ENCODE measurements at regions not wholly inside any gene's neighbourhood (a gene's known extent, or its start where the extent isn't known, plus 50 kb on each side); places are given as distances from the start of the nearest gene placed in this dataset.

GRCh38 chr5:82745016-82745415 lies 332.2 kb downstream of the TMEM167A start:
- H3K9me3 ChIP-seq (ENCODE audit: control insufficient read depth, insufficient read depth, low read depth, low read length) = no peaks in the 10 kb centered on the region
- no TSS peak for BruUV-seq (replicated peaks)
- H3K4me1 ChIP-seq (ENCODE audit: control insufficient read depth, insufficient read depth, low read length) = no peaks in the 10 kb centered on the region
- intact Hi-C loops (cut with micrococcal nuclease; ENCODE audit: unreplicated experiment) = no loop called here
- no peaks in the 10 kb centered on the region for H3K27me3 ChIP-seq (ENCODE audit: control insufficient read depth, insufficient read depth, low read length)
- CTCF ChIA-PET = no interaction called here
- H3K27ac ChIP-seq (ENCODE audit: low read length) = no peak overlapping the region
- POLR2A ChIA-PET = no interaction called here
- no peaks in the 10 kb centered on the region for H3K36me3 ChIP-seq (ENCODE audit: control insufficient read depth, insufficient read depth, low read length)
- in situ Hi-C loops (cut with HindIII; ENCODE audit: low pct_unique_long_range_greater_than_20kb, low sequenced_read_pairs) = no loop called here
- DNase-seq (ENCODE audit: low read depth, low spot score) (no peak), ATAC-seq (no peak)
- H3K4me3 ChIP-seq (ENCODE audit: low read depth in 2 of 2, low read length in 2 of 2) = no peak overlapping the region
- TF ChIP-seq TCF7L2 (IDR thresholded peaks at IDR 0.05; ENCODE audit: low read depth, low read length) = no peak
- TF ChIP-seq REST (IDR thresholded peaks at IDR 0.05; ENCODE audit: insufficient read depth in 1 of 2, low read depth in 2 of 2, low read length in 1 of 2) = no peak
- no peak for TF ChIP-seq SIN3A (IDR thresholded peaks at IDR 0.05; ENCODE audit: borderline replicate concordance, insufficient read depth, low read depth, low read length)
- TF ChIP-seq CTCF (IDR thresholded peaks at IDR 0.05) = no peak
- TF ChIP-seq POLR2AphosphoS5 (IDR thresholded peaks at IDR 0.05; ENCODE audit: low read depth, low read length) = no peak

GRCh38 chr5:82738681-82739269 lies 338.4 kb downstream of the TMEM167A start:
- CTCF ChIA-PET = no interaction called here
- in situ Hi-C loops (cut with HindIII; ENCODE audit: low pct_unique_long_range_greater_than_20kb, low sequenced_read_pairs) = no loop called here

More at GRCh38 chr5:82738681-82739269, 338.4 kb downstream of the TMEM167A start:
- Histone ChIP-seq H3K9me3 (ENCODE audit: control insufficient read depth, insufficient read depth, low read depth, low read length) (no peaks in the 10 kb centered on the region), H3K4me1 (ENCODE audit: control insufficient read depth, insufficient read depth, low read length) (no peaks in the 10 kb centered on the region), H3K36me3 (ENCODE audit: control insufficient read depth, insufficient read depth, low read length) (no peaks in the 10 kb centered on the region), H3K27me3 (ENCODE audit: control insufficient read depth, insufficient read depth, low read length) (no peaks in the 10 kb centered on the region), H3K27ac (ENCODE audit: low read length) (no peak overlapping the region), H3K4me3 (ENCODE audit: low read depth in 2 of 2, low read length in 2 of 2) (no peak overlapping the region)
- ATAC-seq (no peak), DNase-seq (ENCODE audit: low read depth, low spot score) (no peak)
- no TSS peak for BruUV-seq (replicated peaks)
- TF ChIP-seq REST (IDR thresholded peaks at IDR 0.05; ENCODE audit: insufficient read depth in 1 of 2, low read depth in 2 of 2, low read length in 1 of 2) (no peak), TCF7L2 (IDR thresholded peaks at IDR 0.05; ENCODE audit: low read depth, low read length) (no peak), SIN3A (IDR thresholded peaks at IDR 0.05; ENCODE audit: borderline replicate concordance, insufficient read depth, low read depth, low read length) (no peak), CTCF (IDR thresholded peaks at IDR 0.05) (no peak), POLR2AphosphoS5 (IDR thresholded peaks at IDR 0.05; ENCODE audit: low read depth, low read length) (no peak)
- POLR2A ChIA-PET = no interaction called here
- intact Hi-C loops (cut with micrococcal nuclease; ENCODE audit: unreplicated experiment) = no loop called here
